ENCODE measurements at regions not wholly inside any gene's neighbourhood (a gene's known extent, or its start where the extent isn't known, plus 50 kb on each side); places are given as distances from the start of the nearest gene placed in this dataset.

DNA sequence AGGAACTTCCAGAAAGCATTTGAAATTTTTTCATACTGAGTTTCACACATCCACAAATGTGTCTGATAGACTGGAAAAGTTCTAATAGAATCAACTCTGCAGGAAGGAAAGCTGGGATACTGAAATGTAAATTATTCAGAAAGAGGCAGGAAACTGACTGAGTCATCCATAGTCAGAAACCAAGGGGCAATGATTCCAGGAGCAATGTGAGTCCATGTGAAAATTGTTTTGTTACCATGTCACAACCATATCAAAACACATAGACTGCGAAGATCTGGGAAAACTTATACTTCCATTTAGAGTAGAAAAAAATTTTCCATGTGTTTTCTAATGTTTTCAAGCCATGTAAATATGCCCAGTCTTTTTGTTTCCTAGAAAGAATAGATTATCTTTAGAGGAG lies 142.3 kb upstream of the TMPRSS15 start:
- TF ChIP-seq, protein P1, sequence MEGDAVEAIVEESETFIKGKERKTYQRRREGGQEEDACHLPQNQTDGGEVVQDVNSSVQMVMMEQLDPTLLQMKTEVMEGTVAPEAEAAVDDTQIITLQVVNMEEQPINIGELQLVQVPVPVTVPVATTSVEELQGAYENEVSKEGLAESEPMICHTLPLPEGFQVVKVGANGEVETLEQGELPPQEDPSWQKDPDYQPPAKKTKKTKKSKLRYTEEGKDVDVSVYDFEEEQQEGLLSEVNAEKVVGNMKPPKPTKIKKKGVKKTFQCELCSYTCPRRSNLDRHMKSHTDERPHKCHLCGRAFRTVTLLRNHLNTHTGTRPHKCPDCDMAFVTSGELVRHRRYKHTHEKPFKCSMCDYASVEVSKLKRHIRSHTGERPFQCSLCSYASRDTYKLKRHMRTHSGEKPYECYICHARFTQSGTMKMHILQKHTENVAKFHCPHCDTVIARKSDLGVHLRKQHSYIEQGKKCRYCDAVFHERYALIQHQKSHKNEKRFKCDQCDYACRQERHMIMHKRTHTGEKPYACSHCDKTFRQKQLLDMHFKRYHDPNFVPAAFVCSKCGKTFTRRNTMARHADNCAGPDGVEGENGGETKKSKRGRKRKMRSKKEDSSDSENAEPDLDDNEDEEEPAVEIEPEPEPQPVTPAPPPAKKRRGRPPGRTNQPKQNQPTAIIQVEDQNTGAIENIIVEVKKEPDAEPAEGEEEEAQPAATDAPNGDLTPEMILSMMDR (IDR thresholded peaks at IDR 0.05 in 4 of 5, conservative IDR thresholded peaks at IDR 0.05 in 1 of 5) = no peak
- TF ChIP-seq POLR2A (IDR thresholded peaks at IDR 0.05) = no peak
- in situ Hi-C loops (cut with MboI; ENCODE audit: low sequenced_read_pairs in 4 of 4) = no loop called here
- intact Hi-C loops (cut with DNase I; ENCODE audit: low total_unique reads) = no loop called here
- Histone ChIP-seq H3K27me3 (no peaks in the 10 kb centered on the region), H3K27ac (no peak overlapping the region), H3K4me1 (no peaks in the 10 kb centered on the region), H3K36me3 (no peaks in the 10 kb centered on the region), H3K4me3 (no peak overlapping the region), H3K9me3 (no peaks in the 10 kb centered on the region)
- ATAC-seq = no peak
- no peak for DNase-seq

DNA sequence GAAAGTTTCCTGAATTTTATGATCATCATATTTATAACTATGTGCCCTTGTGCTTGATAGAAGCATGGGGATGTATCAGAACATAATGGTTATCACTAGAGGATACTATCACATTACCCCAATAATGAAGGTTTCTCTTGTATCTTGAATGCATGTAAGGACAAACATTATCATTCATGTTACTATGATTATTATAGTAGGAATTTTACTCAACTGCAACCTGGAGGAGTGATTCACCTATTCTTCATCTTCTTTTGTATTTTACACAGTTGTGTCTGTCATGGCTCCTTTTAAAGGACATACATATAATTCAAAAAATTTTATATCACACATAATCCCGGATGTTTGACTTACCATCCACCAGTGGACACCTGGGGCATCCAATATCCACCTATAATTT lies 143.8 kb upstream of the TMPRSS15 start:
- in situ Hi-C loops (cut with MboI; ENCODE audit: low sequenced_read_pairs in 4 of 4) (no loop called here), intact Hi-C loops (cut with DNase I; ENCODE audit: low total_unique reads) (no loop called here)
- no peaks in the 10 kb centered on the region for H3K4me1 ChIP-seq
- H3K4me3 ChIP-seq = no peak overlapping the region
- TF ChIP-seq, protein P1 (IDR thresholded peaks at IDR 0.05 in 4 of 5, conservative IDR thresholded peaks at IDR 0.05 in 1 of 5) = no peak
- no peak for TF ChIP-seq POLR2A (IDR thresholded peaks at IDR 0.05)
- DNase-seq = no peak
- no peaks in the 10 kb centered on the region for H3K9me3 ChIP-seq
- H3K36me3 ChIP-seq = no peaks in the 10 kb centered on the region
- ATAC-seq = no peak
- H3K27ac ChIP-seq = no peak overlapping the region
- H3K27me3 ChIP-seq = no peaks in the 10 kb centered on the region

DNA sequence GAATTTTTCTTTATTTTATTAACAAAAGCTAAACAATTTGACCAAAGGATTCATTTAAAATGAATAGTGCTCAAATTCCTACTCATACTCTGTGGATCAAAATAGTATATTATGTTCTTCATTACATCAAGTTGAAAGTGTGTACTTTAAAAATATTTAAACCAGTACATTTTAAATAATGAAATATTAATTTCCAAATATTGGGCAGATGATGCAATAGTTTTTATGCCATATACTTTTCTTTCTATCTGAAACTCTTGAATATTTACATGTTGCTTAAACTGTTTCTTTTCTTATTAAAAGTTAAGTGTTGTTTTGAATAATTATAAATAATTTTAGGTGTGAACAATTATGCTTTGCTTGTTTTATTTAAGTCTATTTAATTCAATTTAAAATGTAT lies 144.7 kb upstream of the TMPRSS15 start:
- in situ Hi-C loops (cut with MboI; ENCODE audit: low sequenced_read_pairs in 4 of 4) (no loop called here), intact Hi-C loops (cut with DNase I; ENCODE audit: low total_unique reads) (no loop called here)
- Histone ChIP-seq H3K36me3 (no peaks in the 10 kb centered on the region), H3K4me3 (no peak overlapping the region), H3K4me1 (no peaks in the 10 kb centered on the region), H3K9me3 (no peaks in the 10 kb centered on the region), H3K27ac (no peak overlapping the region), H3K27me3 (no peaks in the 10 kb centered on the region)
- no peak for TF ChIP-seq POLR2A (IDR thresholded peaks at IDR 0.05)
- TF ChIP-seq, protein P1 (IDR thresholded peaks at IDR 0.05 in 4 of 5, conservative IDR thresholded peaks at IDR 0.05 in 1 of 5) = no peak
- DNase-seq (no peak), ATAC-seq (no peak)

DNA sequence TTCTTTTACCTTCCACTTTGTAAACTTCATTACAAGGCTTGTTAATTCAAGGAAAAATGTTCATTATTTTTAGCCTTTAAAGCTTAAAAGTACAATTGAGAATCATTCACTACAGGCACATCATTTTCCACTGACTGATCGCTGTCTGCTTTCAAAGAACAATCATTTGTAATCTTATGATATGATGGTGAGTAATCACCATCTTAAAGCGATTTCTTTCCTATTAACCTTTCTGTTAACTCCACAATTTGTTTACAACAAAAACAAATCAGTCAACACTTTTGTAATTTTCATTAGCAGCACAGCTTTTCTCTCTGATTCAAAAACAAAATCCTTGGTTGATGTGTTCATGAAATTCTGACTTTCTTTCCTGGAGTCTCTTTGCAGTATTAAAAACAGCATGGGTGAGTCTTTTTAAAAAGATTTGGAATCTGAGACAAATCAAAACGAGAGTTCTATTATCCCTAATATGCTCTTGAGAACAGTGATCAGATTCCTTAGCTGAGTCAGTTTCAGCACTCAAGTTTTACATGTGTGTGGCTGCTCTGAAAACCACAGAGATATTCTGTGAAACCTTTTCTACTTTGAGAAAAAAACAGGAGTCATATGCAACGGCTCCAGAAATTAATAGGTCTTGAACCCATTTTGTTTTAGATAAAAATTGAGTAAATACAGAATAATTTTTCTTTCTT lies 145.8 kb upstream of the TMPRSS15 start:
- intact Hi-C loops (cut with DNase I; ENCODE audit: low total_unique reads) (no loop called here), in situ Hi-C loops (cut with MboI; ENCODE audit: low sequenced_read_pairs in 4 of 4) (no loop called here)
- Histone ChIP-seq H3K27ac (no peak overlapping the region), H3K4me1 (no peaks in the 10 kb centered on the region), H3K36me3 (no peaks in the 10 kb centered on the region), H3K27me3 (no peaks in the 10 kb centered on the region), H3K4me3 (no peak overlapping the region), H3K9me3 (no peaks in the 10 kb centered on the region)
- ATAC-seq (no peak), DNase-seq (no peak)
- no peak for TF ChIP-seq POLR2A (IDR thresholded peaks at IDR 0.05)
- TF ChIP-seq, protein P1 (IDR thresholded peaks at IDR 0.05 in 4 of 5, conservative IDR thresholded peaks at IDR 0.05 in 1 of 5) = no peak

DNA sequence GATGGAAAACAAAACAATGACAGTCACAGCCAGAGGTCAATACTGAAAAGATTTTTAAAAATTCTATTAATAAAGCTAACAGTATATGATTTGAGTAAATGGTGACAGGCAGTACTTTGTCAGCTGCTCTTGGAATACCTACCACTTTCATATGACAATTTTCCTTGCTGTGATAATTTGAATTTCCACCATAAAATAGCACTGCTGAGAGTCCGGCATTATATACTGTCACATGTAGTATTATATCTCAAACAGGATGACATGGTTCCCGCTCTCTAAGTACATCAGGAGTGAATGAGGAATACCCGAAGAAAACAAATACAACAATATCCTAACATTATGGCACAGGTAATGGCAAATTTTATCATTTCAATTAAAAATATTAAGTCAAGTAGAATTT lies 146.8 kb upstream of the TMPRSS15 start:
- Histone ChIP-seq H3K4me3 (no peak overlapping the region), H3K27me3 (no peaks in the 10 kb centered on the region), H3K27ac (no peak overlapping the region), H3K36me3 (no peaks in the 10 kb centered on the region), H3K9me3 (no peaks in the 10 kb centered on the region), H3K4me1 (no peaks in the 10 kb centered on the region)
- TF ChIP-seq, protein P1 (IDR thresholded peaks at IDR 0.05 in 4 of 5, conservative IDR thresholded peaks at IDR 0.05 in 1 of 5) = no peak
- no peak for TF ChIP-seq POLR2A (IDR thresholded peaks at IDR 0.05)
- ATAC-seq (no peak), DNase-seq (no peak)
- in situ Hi-C loops (cut with MboI; ENCODE audit: low sequenced_read_pairs in 4 of 4) (no loop called here), intact Hi-C loops (cut with DNase I; ENCODE audit: low total_unique reads) (no loop called here)

Data from gastrocnemius medialis (tissue), 4 donors.